OCI-LY3 (cell line): ENCODE measurements at regions not wholly inside any gene's neighbourhood (a gene's known extent, or its start where the extent isn't known, plus 50 kb on each side); places are given as distances from the start of the nearest gene placed in this dataset.

Experiments
- EZH2phosphoT487 ChIP-seq: fragments of 200-600 bp; shearing (Covaris generic); IDR thresholded peaks from 2 replicates; pipeline ENCODE4 v1.6.1; 2018; ENCODE audit warnings: antibody characterized with exemption, mixed run types, low read depth
- TF ChIP-seq, protein P1 (sequence below): fragments of 200-600, 300-600 bp; sonication (generic); IDR thresholded peaks from 2 replicates; pipeline ENCODE4 v1.5.1; 2014; ENCODE audit warnings: antibody characterized with exemption, low read length, low read depth

DNA sequence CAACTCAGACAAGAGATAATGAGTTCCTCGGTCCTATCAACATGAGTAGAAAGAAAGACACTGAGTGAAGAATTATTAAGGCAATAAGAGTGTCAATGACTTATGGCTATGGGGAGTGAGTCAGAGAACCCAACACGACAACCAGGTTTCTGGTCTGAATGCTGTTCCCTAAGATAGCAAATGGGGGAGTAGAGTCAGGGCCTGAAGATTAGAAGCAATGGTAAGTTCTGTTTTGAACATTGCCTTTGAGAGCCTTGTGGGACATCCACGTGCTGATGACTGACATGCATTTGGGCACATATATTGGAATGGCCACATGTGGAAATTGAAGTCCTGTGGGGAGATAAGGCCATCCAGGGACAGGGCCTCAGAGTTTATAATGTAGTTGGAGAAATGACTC is 254.4 kb upstream of the TCF21 start:
- TF ChIP-seq, protein P1, sequence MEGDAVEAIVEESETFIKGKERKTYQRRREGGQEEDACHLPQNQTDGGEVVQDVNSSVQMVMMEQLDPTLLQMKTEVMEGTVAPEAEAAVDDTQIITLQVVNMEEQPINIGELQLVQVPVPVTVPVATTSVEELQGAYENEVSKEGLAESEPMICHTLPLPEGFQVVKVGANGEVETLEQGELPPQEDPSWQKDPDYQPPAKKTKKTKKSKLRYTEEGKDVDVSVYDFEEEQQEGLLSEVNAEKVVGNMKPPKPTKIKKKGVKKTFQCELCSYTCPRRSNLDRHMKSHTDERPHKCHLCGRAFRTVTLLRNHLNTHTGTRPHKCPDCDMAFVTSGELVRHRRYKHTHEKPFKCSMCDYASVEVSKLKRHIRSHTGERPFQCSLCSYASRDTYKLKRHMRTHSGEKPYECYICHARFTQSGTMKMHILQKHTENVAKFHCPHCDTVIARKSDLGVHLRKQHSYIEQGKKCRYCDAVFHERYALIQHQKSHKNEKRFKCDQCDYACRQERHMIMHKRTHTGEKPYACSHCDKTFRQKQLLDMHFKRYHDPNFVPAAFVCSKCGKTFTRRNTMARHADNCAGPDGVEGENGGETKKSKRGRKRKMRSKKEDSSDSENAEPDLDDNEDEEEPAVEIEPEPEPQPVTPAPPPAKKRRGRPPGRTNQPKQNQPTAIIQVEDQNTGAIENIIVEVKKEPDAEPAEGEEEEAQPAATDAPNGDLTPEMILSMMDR = no peak
- TF ChIP-seq EZH2phosphoT487 = no peak
